Cardiac muscle cell (in vitro differentiated cells and primary cell): ENCODE measurements at regions not wholly inside any gene's neighbourhood (a gene's known extent, or its start where the extent isn't known, plus 50 kb on each side); places are given as distances from the start of the nearest gene placed in this dataset.

Experiments
- DNase-seq, 2 donors: peaks; one replicate each; pipeline versions ENCODE4 v3.0.0 to v3.0.0-alpha.2; 2010 to 2017; ENCODE audit warnings: low read depth in 1 of 2, low spot score in 1 of 2
- H3K27ac ChIP-seq: fragments of 200-600 bp; sonication (generic); 2 replicates; pipeline ENCODE4 v1.5.1; 2016
- H3K27me3 ChIP-seq: fragments of 200-600 bp; sonication (generic); 2 replicates; pipeline ENCODE4 v1.6.0; 2016; ENCODE audit warnings: control low read depth
- H3K36me3 ChIP-seq: fragments of 200-600 bp; sonication (generic); 2 replicates; pipeline ENCODE4 v1.5.1; 2016; ENCODE audit warnings: control low read depth
- H3K4me1 ChIP-seq: fragments of 200-600 bp; sonication (generic); 2 replicates; pipeline ENCODE4 v1.8.1; 2017; ENCODE audit warnings: low read depth, mild to moderate bottlenecking, mixed run types
- H3K4me3 ChIP-seq: fragments of 200-600 bp; sonication (generic); 2 replicates; pipeline ENCODE4 v1.5.1; 2016; ENCODE audit warnings: mild to moderate bottlenecking
- H3K9me3 ChIP-seq: fragments of 200-600 bp; sonication (generic); 2 replicates; pipeline ENCODE4 v1.5.1; 2017; ENCODE audit warnings: low read depth, mild to moderate bottlenecking, control low read depth
- CTCF ChIP-seq: IDR thresholded peaks from 2 replicates; pipeline ENCODE4 v1.5.1; 2012; ENCODE audit warnings: low read depth, mild to moderate bottlenecking, low read length

GRCh38 chr13:81597101-81597500 is 1256.2 kb upstream of the SPRY2 start:
- no peak for DNase-seq
- no peak for TF ChIP-seq CTCF
- H3K4me3 ChIP-seq: no peak overlapping the region
- H3K27me3 ChIP-seq: no peaks in the 10 kb centered on the region
- H3K27ac ChIP-seq: no peak overlapping the region
- no peaks in the 10 kb centered on the region for H3K9me3 ChIP-seq
- H3K4me1 ChIP-seq: no peaks in the 10 kb centered on the region
- H3K36me3 ChIP-seq: no peaks in the 10 kb centered on the region

DNA sequence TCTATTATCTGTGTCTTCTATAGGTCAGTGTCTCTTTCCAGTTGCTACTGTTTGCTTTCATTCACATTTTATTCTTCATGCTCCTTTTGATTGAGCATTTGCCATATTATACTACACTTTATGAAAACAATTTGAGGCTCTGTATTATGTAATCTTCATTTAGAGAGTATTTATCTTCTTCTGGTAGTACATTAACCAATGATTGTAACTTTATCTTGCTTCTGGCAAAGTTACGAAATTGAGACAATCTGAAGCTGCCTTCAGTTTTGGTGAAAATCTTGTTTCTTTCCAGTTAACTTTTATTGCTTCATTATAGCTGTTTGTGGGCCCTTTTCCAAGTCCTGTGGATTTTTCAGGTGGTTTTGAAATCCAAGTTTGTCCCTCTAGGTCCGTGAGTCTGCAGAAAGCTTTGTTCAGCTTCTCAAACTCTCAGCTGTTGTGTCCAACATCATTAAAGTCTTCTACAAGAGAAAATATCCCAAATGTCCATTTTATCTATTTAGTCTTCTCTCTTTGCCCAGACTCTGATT is 1255.4 kb upstream of the SPRY2 start:
- peak in 1 of 2 donors; percentile 3 for DNase-seq
- H3K36me3 ChIP-seq: no peaks in the 10 kb centered on the region
- no peak overlapping the region for H3K4me3 ChIP-seq
- H3K9me3 ChIP-seq: no peaks in the 10 kb centered on the region
- no peaks in the 10 kb centered on the region for H3K4me1 ChIP-seq
- no peak overlapping the region for H3K27ac ChIP-seq
- TF ChIP-seq CTCF: no peak
- H3K27me3 ChIP-seq: no peaks in the 10 kb centered on the region

GRCh38 chr13:81591528-81592220 is 1250.7 kb upstream of the SPRY2 start:
- no peak for DNase-seq
- Histone ChIP-seq H3K27ac (no peak overlapping the region), H3K27me3 (no peaks in the 10 kb centered on the region), H3K4me1 (no peaks in the 10 kb centered on the region), H3K4me3 (no peak overlapping the region), H3K36me3 (no peaks in the 10 kb centered on the region), H3K9me3 (no peaks in the 10 kb centered on the region)
- no peak for TF ChIP-seq CTCF

DNA sequence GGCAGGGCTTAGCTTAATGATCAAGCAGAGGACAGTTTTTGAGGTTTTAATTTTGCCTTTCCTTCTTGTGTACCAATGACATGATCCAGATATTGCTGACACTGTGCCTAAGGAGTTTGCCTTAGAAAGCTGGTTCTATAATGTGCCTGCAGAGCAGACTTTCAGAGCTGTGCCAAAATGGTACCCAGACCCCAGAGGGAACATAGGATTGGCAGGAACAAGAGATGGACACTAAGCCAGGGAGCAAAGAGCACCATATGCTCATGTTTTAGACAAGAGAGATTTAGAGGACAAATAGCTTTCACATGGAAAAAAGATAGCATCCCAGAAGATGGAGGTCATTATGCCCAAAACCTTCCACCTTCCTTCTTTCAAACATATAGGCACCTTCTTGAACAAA is 1241.5 kb upstream of the SPRY2 start:
- H3K36me3 ChIP-seq: no peaks in the 10 kb centered on the region
- DNase-seq: no peak
- H3K27ac ChIP-seq: no peak overlapping the region
- H3K27me3 ChIP-seq: no peaks in the 10 kb centered on the region
- no peak for TF ChIP-seq CTCF
- H3K4me3 ChIP-seq: no peak overlapping the region
- no peaks in the 10 kb centered on the region for H3K4me1 ChIP-seq
- H3K9me3 ChIP-seq: no peaks in the 10 kb centered on the region

- Histone ChIP-seq H3K36me3 (no peaks in the 10 kb centered on the region), H3K4me3 (no peak overlapping the region), H3K4me1 (no peaks in the 10 kb centered on the region), H3K27ac (no peak overlapping the region), H3K27me3 (no peaks in the 10 kb centered on the region), H3K9me3 (no peaks in the 10 kb centered on the region)
- DNase-seq: peak in 1 of 2 donors; percentile 5
- TF ChIP-seq CTCF: no peak
These were observed 1236.8 kb upstream of the SPRY2 start for GRCh38 chr13:81577601-81578195.
